Kidney (tissue), 13 donors: ENCODE measurements at regions not wholly inside any gene's neighbourhood (a gene's known extent, or its start where the extent isn't known, plus 50 kb on each side); places are given as distances from the start of the nearest gene placed in this dataset.

Experiments
- DNase-seq, 5 donors: peaks; one replicate each; pipeline ENCODE4 v3.0.0-alpha.2; 2013 to 2020
- FAIRE-seq: peaks from 2 replicates; lab custom pipeline; 2012; peaks lifted over from hg19 to GRCh38; lab: Jason Lieb, UNC
- H3K27ac ChIP-seq, 2 donors: one replicate each; pipeline ENCODE4 v1.7.0; 2013; ENCODE audit warnings: low read depth in 2 of 2, low read length in 2 of 2, inconsistent platforms in 1 of 2
- H3K27me3 ChIP-seq: one replicate; pipeline ENCODE4 v1.7.1; 2013; ENCODE audit warnings: low read length, inconsistent platforms; ENCODE audit not compliant: control insufficient read depth, insufficient read depth
- H3K36me3 ChIP-seq, 3 donors: one replicate each; pipeline versions ENCODE4 v1.7.0 to v1.7.1; 2013; ENCODE audit warnings: low read length in 3 of 3, control low read depth in 1 of 3, inconsistent platforms in 1 of 3; ENCODE audit not compliant: insufficient read depth in 3 of 3, control insufficient read depth in 2 of 3
- H3K4me1 ChIP-seq, 3 donors: one replicate each; pipeline versions ENCODE4 v1.7.0 to v1.7.1; 2013; ENCODE audit warnings: low read length in 3 of 3, inconsistent platforms in 1 of 3, low read depth in 1 of 3; ENCODE audit not compliant: control insufficient read depth in 2 of 3, insufficient read depth in 2 of 3
- H3K4me3 ChIP-seq, 3 donors: one replicate each; pipeline versions ENCODE4 v1.7.0 to v1.8.1; 2013; ENCODE audit warnings: low read length in 3 of 3, control low read depth in 1 of 3, inconsistent platforms in 1 of 3
- H3K9ac ChIP-seq, 3 donors: one replicate each; pipeline versions ENCODE4 v1.7.0 to v1.7.1; 2013; ENCODE audit warnings: low read length in 3 of 3, control low read depth in 1 of 3, inconsistent platforms in 1 of 3
- H3K9me3 ChIP-seq, 3 donors: one replicate each; pipeline versions ENCODE4 v1.7.0 to v1.7.1; 2013; ENCODE audit warnings: low read length in 3 of 3, control low read depth in 1 of 3, inconsistent platforms in 1 of 3; ENCODE audit not compliant: control insufficient read depth in 2 of 3, insufficient read depth in 1 of 3
- intact Hi-C: fragments of 100-400 bp; cut with DNase I; formaldehyde crosslinking; loops from one replicate; pipeline ENCODE4 v1.11.1; 2022
- TF ChIP-seq, protein P1 (sequence below): IDR thresholded peaks from 3 replicates; pipeline ENCODE4 v1.5.1; 2012; ENCODE audit warnings: mild to moderate bottlenecking, moderate library complexity, borderline replicate concordance; ENCODE audit not compliant: insufficient read depth; ENCODE audit errors: extremely low read depth
- donor health status: control.
- donor health status: control.
- donor health status: control.
- donor health status: control.
- donor health status: control.
- donor health status: DM: yes; HTN: yes; CAD: no.
- donor health status: Normal renal cell carcinoma (clear cell type).

- Histone ChIP-seq H3K27me3 (no peaks in the 10 kb centered on the region), H3K27ac (no peak overlapping the region), H3K4me1 (no peaks in the 10 kb centered on the region), H3K36me3 (no peaks in the 10 kb centered on the region), H3K4me3 (no peak overlapping the region), H3K9ac (no peak overlapping the region), H3K9me3 (no peaks in the 10 kb centered on the region)
- FAIRE-seq, result no peak
- DNase-seq, result no peak
- TF ChIP-seq, protein P1, sequence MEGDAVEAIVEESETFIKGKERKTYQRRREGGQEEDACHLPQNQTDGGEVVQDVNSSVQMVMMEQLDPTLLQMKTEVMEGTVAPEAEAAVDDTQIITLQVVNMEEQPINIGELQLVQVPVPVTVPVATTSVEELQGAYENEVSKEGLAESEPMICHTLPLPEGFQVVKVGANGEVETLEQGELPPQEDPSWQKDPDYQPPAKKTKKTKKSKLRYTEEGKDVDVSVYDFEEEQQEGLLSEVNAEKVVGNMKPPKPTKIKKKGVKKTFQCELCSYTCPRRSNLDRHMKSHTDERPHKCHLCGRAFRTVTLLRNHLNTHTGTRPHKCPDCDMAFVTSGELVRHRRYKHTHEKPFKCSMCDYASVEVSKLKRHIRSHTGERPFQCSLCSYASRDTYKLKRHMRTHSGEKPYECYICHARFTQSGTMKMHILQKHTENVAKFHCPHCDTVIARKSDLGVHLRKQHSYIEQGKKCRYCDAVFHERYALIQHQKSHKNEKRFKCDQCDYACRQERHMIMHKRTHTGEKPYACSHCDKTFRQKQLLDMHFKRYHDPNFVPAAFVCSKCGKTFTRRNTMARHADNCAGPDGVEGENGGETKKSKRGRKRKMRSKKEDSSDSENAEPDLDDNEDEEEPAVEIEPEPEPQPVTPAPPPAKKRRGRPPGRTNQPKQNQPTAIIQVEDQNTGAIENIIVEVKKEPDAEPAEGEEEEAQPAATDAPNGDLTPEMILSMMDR, result no peak
- intact Hi-C loops, result no loop called here
Measured at GRCh38 chr14:39847194-39847593, 415.0 kb upstream of the FBXO33 start.

DNA sequence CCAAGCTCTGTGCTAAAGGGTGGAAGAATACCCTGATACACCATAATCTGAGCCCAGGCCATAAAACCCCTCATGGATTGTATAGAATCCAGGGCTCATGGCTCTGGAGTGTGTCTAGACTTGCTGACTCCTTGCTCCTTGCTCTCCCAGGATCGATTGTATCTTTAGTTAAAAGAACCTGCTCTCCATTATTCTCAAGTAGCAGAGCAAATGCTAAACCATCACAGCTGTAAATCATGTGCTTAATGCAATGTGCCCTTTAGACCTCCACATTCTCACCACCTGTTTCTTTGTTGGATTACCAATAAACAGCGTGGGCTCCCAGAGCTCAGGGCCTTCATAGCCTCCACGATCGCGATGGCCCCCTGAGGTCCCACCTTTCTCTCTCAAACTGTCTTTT, 411.6 kb upstream of the FBXO33 start:
- TF ChIP-seq, protein P1, result no peak
- intact Hi-C loops, result no loop called here
- Histone ChIP-seq H3K9ac (no peak overlapping the region), H3K36me3 (no peaks in the 10 kb centered on the region), H3K4me1 (no peaks in the 10 kb centered on the region), H3K4me3 (no peak overlapping the region), H3K27ac (no peak overlapping the region), H3K27me3 (no peaks in the 10 kb centered on the region), H3K9me3 (no peaks in the 10 kb centered on the region)
- FAIRE-seq, result no peak
- DNase-seq, result no peak

DNA sequence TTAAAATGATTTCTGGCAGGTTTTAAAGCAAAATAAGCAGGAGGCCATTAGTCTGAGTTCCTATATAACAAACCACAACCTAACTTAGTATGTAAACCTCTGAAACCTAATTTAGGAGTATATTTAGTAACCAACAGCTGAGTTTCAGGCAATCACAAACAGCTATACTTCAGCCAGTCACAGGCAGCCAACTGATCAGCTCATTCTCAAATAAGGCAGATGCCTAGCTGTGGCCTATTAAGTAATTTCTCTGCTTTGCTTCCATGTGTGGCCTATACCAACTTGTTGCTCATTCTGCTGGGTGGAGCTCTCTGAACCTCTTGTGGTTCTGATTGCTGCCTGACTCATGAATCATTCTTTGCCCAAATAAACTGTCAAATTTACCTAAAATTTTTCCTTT, 408.9 kb upstream of the FBXO33 start:
- no peak for FAIRE-seq
- Histone ChIP-seq H3K9me3 (no peaks in the 10 kb centered on the region), H3K4me3 (no peak overlapping the region), H3K27me3 (no peaks in the 10 kb centered on the region), H3K36me3 (no peaks in the 10 kb centered on the region), H3K4me1 (no peaks in the 10 kb centered on the region), H3K9ac (no peak overlapping the region), H3K27ac (no peak overlapping the region)
- intact Hi-C loops, result no loop called here
- TF ChIP-seq, protein P1, result no peak
- no peak for DNase-seq

DNA sequence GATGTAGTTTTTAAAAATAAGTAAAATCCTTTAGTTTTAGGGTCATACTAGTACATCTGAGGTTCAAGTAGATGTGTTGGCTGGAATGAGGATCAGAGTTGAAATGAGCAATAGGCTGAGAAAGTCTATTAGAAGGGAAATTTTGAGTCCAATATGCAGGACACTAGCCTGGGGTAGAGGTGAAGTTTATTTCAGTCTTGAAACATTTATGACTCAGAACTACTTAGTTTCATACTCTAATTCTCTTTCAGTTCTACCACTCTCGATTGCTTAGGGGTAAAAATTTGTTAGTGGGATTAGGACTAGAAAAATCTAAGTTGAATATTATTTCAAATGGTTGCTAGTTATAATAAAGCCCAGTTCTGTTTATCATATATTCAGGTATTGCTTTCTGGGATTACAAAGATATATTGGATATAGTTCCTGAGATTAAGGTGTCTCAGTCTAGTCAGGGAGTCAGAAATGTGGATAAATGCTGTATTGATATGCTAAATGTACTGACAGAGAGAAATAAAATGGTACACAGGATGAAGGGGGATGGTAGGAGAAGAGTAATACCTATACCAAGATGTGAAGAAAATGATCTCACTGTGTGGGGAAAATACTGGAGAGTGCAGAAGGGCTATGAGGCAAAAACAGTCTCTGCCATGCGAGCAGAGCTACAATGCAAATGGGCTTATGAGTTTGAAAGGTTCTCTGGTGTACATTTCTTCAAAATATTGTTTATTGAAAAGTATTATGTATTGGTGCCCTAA, 395.8 kb upstream of the FBXO33 start:
- Histone ChIP-seq H3K9ac (no peak overlapping the region), H3K27me3 (no peaks in the 10 kb centered on the region), H3K27ac (no peak overlapping the region), H3K9me3 (no peaks in the 10 kb centered on the region), H3K4me1 (no peaks in the 10 kb centered on the region), H3K36me3 (no peaks in the 10 kb centered on the region), H3K4me3 (no peak overlapping the region)
- TF ChIP-seq, protein P1, result no peak
- DNase-seq, result no peak
- FAIRE-seq, result no peak
- intact Hi-C loops, result no loop called here
